ENCODE measurements at regions not wholly inside any gene's neighbourhood (a gene's known extent, or its start where the extent isn't known, plus 50 kb on each side); places are given as distances from the start of the nearest gene placed in this dataset.

- ATAC-seq: no peak
Observed at GRCh38 chr3:63047068-63047467, 171.9 kb upstream of the CADPS start.

GRCh38 chr3:63048367-63049326 is 173.4 kb upstream of the CADPS start:
- no peak for ATAC-seq

- ATAC-seq: no peak
Observed at GRCh38 chr3:63050548-63051177, 175.4 kb upstream of the CADPS start.

GRCh38 chr3:63051920-63052319 is 176.7 kb upstream of the CADPS start:
- no peak for ATAC-seq

GRCh38 chr3:63056932-63057331 is 181.7 kb upstream of the CADPS start:
- no peak for ATAC-seq

GRCh38 chr3:63060412-63060811 is 185.2 kb upstream of the CADPS start:
- no peak for ATAC-seq

GRCh38 chr3:63061449-63061848 is 186.2 kb upstream of the CADPS start:
- ATAC-seq: no peak

- ATAC-seq: no peak
Observed at GRCh38 chr3:63064209-63064755, 189.1 kb upstream of the CADPS start.

- ATAC-seq: no peak
Observed at GRCh38 chr3:63067999-63068645, 192.9 kb upstream of the CADPS start.

- ATAC-seq: no peak
Observed at GRCh38 chr3:63069806-63070475, 194.7 kb upstream of the CADPS start.

GRCh38 chr3:63070476-63070810 is 195.2 kb upstream of the CADPS start:
- no peak for ATAC-seq

- no peak for ATAC-seq
Observed at GRCh38 chr3:63076357-63076756, 201.1 kb upstream of the CADPS start.

GRCh38 chr3:63086190-63086589 is 191.9 kb upstream of the SYNPR start:
- no peak for ATAC-seq

- ATAC-seq: no peak
Observed at GRCh38 chr3:63089007-63089750, 188.9 kb upstream of the SYNPR start.

- ATAC-seq: no peak
Observed at GRCh38 chr3:63089751-63090132, 188.4 kb upstream of the SYNPR start.

- ATAC-seq: no peak
Observed at GRCh38 chr3:63090656-63091055, 187.5 kb upstream of the SYNPR start.

- no peak for ATAC-seq
Observed at GRCh38 chr3:63092515-63092914, 185.6 kb upstream of the SYNPR start.

GRCh38 chr3:63094642-63095408 is 183.3 kb upstream of the SYNPR start:
- ATAC-seq: no peak

- no peak for ATAC-seq
Observed at GRCh38 chr3:63096248-63097058, 181.7 kb upstream of the SYNPR start.

GRCh38 chr3:63097396-63097795 is 180.7 kb upstream of the SYNPR start:
- ATAC-seq: no peak

Data from esophagus mucosa (tissue), 1 donor.